HEK293 (cell line): ENCODE measurements at regions not wholly inside any gene's neighbourhood (a gene's known extent, or its start where the extent isn't known, plus 50 kb on each side); places are given as distances from the start of the nearest gene placed in this dataset.

Source experiments
- CTCF ChIA-PET: fragments of 350-600 bp; formaldehyde crosslinking; extraction: SDS; loops from one replicate; lab custom pipeline; 2021; ENCODE audit warnings: antibody characterized with exemption; lab: Yijun Ruan, JAX
- POLR2A ChIA-PET: fragments of 300-600 bp; formaldehyde crosslinking; extraction: SDS; loops from one replicate; lab custom pipeline; 2020; ENCODE audit warnings: antibody characterized with exemption, inconsistent platforms; lab: Yijun Ruan, JAX
- H3K27ac ChIP-seq: fragments of 200-500 bp; sonication (Bioruptor generic); 2 replicates; pipeline ENCODE4 v1.5.1; 2014; ENCODE audit warnings: low read depth, low read length, control low read depth, inconsistent platforms; ENCODE audit errors: extremely low read depth
- H3K36me3 ChIP-seq, 2 experiments: fragments of 200-500 bp in 1 of 2; sonication (Bioruptor generic) in 1 of 2; 1 replicate in 1 of 2; 2 replicates in 1 of 2; pipeline ENCODE4 v1.5.1; 2014 to 2017; ENCODE audit warnings: inconsistent platforms in 2 of 2, low read length in 2 of 2; ENCODE audit not compliant: control insufficient read depth in 2 of 2, insufficient read depth in 1 of 2
- H3K4me1 ChIP-seq: fragments of 200-500 bp; sonication (Bioruptor generic); 2 replicates; pipeline ENCODE4 v1.5.1; 2014; ENCODE audit warnings: mild to moderate bottlenecking, low read length, inconsistent platforms; ENCODE audit not compliant: control insufficient read depth, insufficient read depth
- H3K4me3 ChIP-seq: 2 replicates; pipeline ENCODE4 v1.5.1; 2011; ENCODE audit warnings: low read depth, mild to moderate bottlenecking, control low read depth, low read length, moderate library complexity
- H3K9me3 ChIP-seq: fragments of 200-500 bp; sonication (Bioruptor generic); 2 replicates; pipeline ENCODE4 v1.5.1; 2014; ENCODE audit warnings: low read depth, low read length, inconsistent platforms; ENCODE audit not compliant: control insufficient read depth, insufficient read depth
- MZF1 ChIP-seq: fragments of 450-650 bp; formaldehyde crosslinking; IDR thresholded peaks from 2 replicates; pipeline ENCODE4 v1.5.1; 2017; ENCODE audit warnings: missing biosample characterization, missing genetic modification characterization, borderline replicate concordance
- ZNF202 ChIP-seq: fragments of 450-650 bp; formaldehyde crosslinking; IDR thresholded peaks from 2 replicates; pipeline ENCODE4 v1.5.1; 2016; ENCODE audit warnings: missing biosample characterization, missing genetic modification characterization, borderline replicate concordance
- ZNF423 ChIP-seq: fragments of 450-650 bp; formaldehyde crosslinking; IDR thresholded peaks from 2 replicates; pipeline ENCODE4 v1.5.1; 2016; ENCODE audit warnings: missing biosample characterization, missing genetic modification characterization
- ZNF600 ChIP-seq: fragments of 450-650 bp; formaldehyde crosslinking; IDR thresholded peaks from 2 replicates; pipeline ENCODE4 v1.5.1; 2016; ENCODE audit warnings: missing biosample characterization, missing genetic modification characterization
- ZNF654 ChIP-seq: fragments of 450-650 bp; formaldehyde crosslinking; IDR thresholded peaks from 2 replicates; pipeline ENCODE4 v1.5.1; 2016; ENCODE audit warnings: low read depth, missing biosample characterization, missing genetic modification characterization

- no peak for TF ChIP-seq ZNF202
Observed at GRCh38 chr12:21992823-21993222, 51.6 kb upstream of the ABCC9 start (continued).

GRCh38 chr12:21991526-21991925, 50.3 kb upstream of the ABCC9 start:
- H3K27ac ChIP-seq, result no peak overlapping the region
- POLR2A ChIA-PET, result no interaction called here
- no peaks in the 10 kb centered on the region for H3K9me3 ChIP-seq
- TF ChIP-seq MZF1 (tag by site-specific recombination) (no peak), ZNF600 (tag by site-specific recombination) (no peak), ZNF423 (tag by site-specific recombination) (no peak), ZNF654 (no peak)
- no peaks in the 10 kb centered on the region for H3K36me3 ChIP-seq
- no peak overlapping the region for H3K4me3 ChIP-seq
- CTCF ChIA-PET, result interaction anchor here (0.7 to 3.5 kb wide), 4 partner anchors 12 to 1386 kb away, joined by 3 to 23 read pairs (median 8); no protein-coding TSS in a partner anchor
- H3K4me1 ChIP-seq, result no peaks in the 10 kb centered on the region
